RWPE2 (cell line): ENCODE measurements at regions not wholly inside any gene's neighbourhood (a gene's known extent, or its start where the extent isn't known, plus 50 kb on each side); places are given as distances from the start of the nearest gene placed in this dataset.

Source experiments
- ATAC-seq: fragments of 200-7000 bp; cut with Tn5 transposase; 3 replicates; pipeline ENCODE4 v1.9.1; 2021; ENCODE audit warnings: low read depth
- DNase-seq: peaks from one replicate; pipeline ENCODE4 v3.0.0-alpha.2; 2020; ENCODE audit warnings: low spot score
- H3K27ac ChIP-seq: fragments of 450-650 bp; 2 replicates; pipeline ENCODE4 v1.5.1; 2017; ENCODE audit warnings: mild to moderate bottlenecking; ENCODE audit not compliant: poor library complexity, severe bottlenecking
- H3K27me3 ChIP-seq: fragments of 250-450 bp; sonication (Bioruptor Pico); 2 replicates; pipeline ENCODE4 v1.5.1; 2021; ENCODE audit warnings: mild to moderate bottlenecking, moderate library complexity; ENCODE audit not compliant: insufficient read depth, poor library complexity, severe bottlenecking
- H3K36me3 ChIP-seq: fragments of 250-450 bp; sonication (Bioruptor Pico); 2 replicates; pipeline ENCODE4 v1.5.1; 2020; ENCODE audit warnings: low read depth, mild to moderate bottlenecking, moderate library complexity
- H3K4me1 ChIP-seq: fragments of 250-450 bp; sonication (Bioruptor Pico); 2 replicates; pipeline ENCODE4 v1.5.1; 2021; ENCODE audit warnings: mild to moderate bottlenecking, moderate library complexity; ENCODE audit not compliant: insufficient read depth, poor library complexity, severe bottlenecking
- H3K4me3 ChIP-seq: fragments of 250-450 bp; sonication (Bioruptor Pico); 2 replicates; pipeline ENCODE4 v1.5.1; 2021; ENCODE audit warnings: mild to moderate bottlenecking, moderate library complexity; ENCODE audit not compliant: severe bottlenecking
- H3K9me3 ChIP-seq: fragments of 250-450 bp; sonication (Bioruptor Pico); 2 replicates; pipeline ENCODE4 v1.5.1; 2021; ENCODE audit warnings: mild to moderate bottlenecking, moderate library complexity; ENCODE audit not compliant: severe bottlenecking
- CTCF ChIP-seq: fragments of 450-650 bp; IDR thresholded peaks from one replicate; pipeline ENCODE4 v1.5.1; 2017; ENCODE audit warnings: mild to moderate bottlenecking, moderate library complexity; ENCODE audit not compliant: poor library complexity, severe bottlenecking

- no peak for TF ChIP-seq CTCF
- H3K27ac ChIP-seq: no peak overlapping the region
- H3K4me1 ChIP-seq: no peaks in the 10 kb centered on the region
- no peak overlapping the region for H3K4me3 ChIP-seq
- no peaks in the 10 kb centered on the region for H3K36me3 ChIP-seq
- H3K9me3 ChIP-seq: no peaks in the 10 kb centered on the region
- no peaks in the 10 kb centered on the region for H3K27me3 ChIP-seq
- no peak for ATAC-seq
- DNase-seq: no peak
Measured at GRCh38 chr11:95308512-95309035, 77.6 kb upstream of the SESN3 start.

GRCh38 chr11:95307286-95307685, 76.3 kb upstream of the SESN3 start:
- Histone ChIP-seq H3K27me3 (no peaks in the 10 kb centered on the region), H3K36me3 (no peaks in the 10 kb centered on the region), H3K9me3 (no peaks in the 10 kb centered on the region), H3K27ac (no peak overlapping the region), H3K4me1 (no peaks in the 10 kb centered on the region), H3K4me3 (no peak overlapping the region)
- no peak for ATAC-seq
- TF ChIP-seq CTCF: no peak
- DNase-seq: no peak

GRCh38 chr11:95306801-95307200, 75.8 kb upstream of the SESN3 start:
- TF ChIP-seq CTCF: no peak
- ATAC-seq (no peak), DNase-seq (no peak)
- no peaks in the 10 kb centered on the region for H3K36me3 ChIP-seq
- no peaks in the 10 kb centered on the region for H3K9me3 ChIP-seq
- H3K27me3 ChIP-seq: no peaks in the 10 kb centered on the region
- H3K27ac ChIP-seq: no peak overlapping the region
- H3K4me3 ChIP-seq: no peak overlapping the region
- H3K4me1 ChIP-seq: no peaks in the 10 kb centered on the region

GRCh38 chr11:95306123-95306522, 75.1 kb upstream of the SESN3 start:
- Histone ChIP-seq H3K4me3 (no peak overlapping the region), H3K9me3 (no peaks in the 10 kb centered on the region), H3K27ac (no peak overlapping the region), H3K36me3 (no peaks in the 10 kb centered on the region), H3K4me1 (no peaks in the 10 kb centered on the region), H3K27me3 (no peaks in the 10 kb centered on the region)
- ATAC-seq (no peak), DNase-seq (no peak)
- no peak for TF ChIP-seq CTCF

- Histone ChIP-seq H3K4me1 (no peaks in the 10 kb centered on the region), H3K27me3 (no peaks in the 10 kb centered on the region), H3K9me3 (no peaks in the 10 kb centered on the region), H3K36me3 (no peaks in the 10 kb centered on the region), H3K4me3 (no peak overlapping the region), H3K27ac (no peak overlapping the region)
- ATAC-seq: no peak
- no peak for DNase-seq
- TF ChIP-seq CTCF: no peak
Measured at GRCh38 chr11:95305705-95306104, 74.7 kb upstream of the SESN3 start.
